NB4 (cell line): ENCODE measurements at regions not wholly inside any gene's neighbourhood (a gene's known extent, or its start where the extent isn't known, plus 50 kb on each side); places are given as distances from the start of the nearest gene placed in this dataset.

Source experiments
- CTCF ChIP-seq: IDR thresholded peaks from one replicate; pipeline ENCODE4 v1.5.1; 2012; ENCODE audit warnings: low read depth, low read length
- POLR2A ChIP-seq: IDR thresholded peaks from 2 replicates; pipeline ENCODE4 v1.6.1; 2011; ENCODE audit warnings: mild to moderate bottlenecking; ENCODE audit not compliant: insufficient read length; ENCODE audit errors: extremely low read depth

GRCh38 chr13:30113983-30114570 is 193.3 kb downstream of the KATNAL1 start:
- TF ChIP-seq POLR2A (no peak), CTCF (no peak)
